ENCODE measurements at regions not wholly inside any gene's neighbourhood (a gene's known extent, or its start where the extent isn't known, plus 50 kb on each side); places are given as distances from the start of the nearest gene placed in this dataset.
"Not testable (repeated sequence)": the region's sequence is repeated elsewhere in the genome, so short reads cannot be mapped to it uniquely, and the experiment has no call there.

- Histone ChIP-seq H3K4me1 (no peaks in the 10 kb centered on the region), H3K9me3 (no peaks in the 10 kb centered on the region), H3K27me3 (no peaks in the 10 kb centered on the region), H3K27ac (no peak overlapping the region), H3K4me3 (no peak overlapping the region), H3K36me3 (no peaks in the 10 kb centered on the region)
- intact Hi-C loops (cut with DNase I; ENCODE audit: low total_unique reads) (no loop called here), in situ Hi-C loops (cut with MboI; ENCODE audit: low pct_ligation_motif_present in 1 of 4, low pct_unique_long_range_greater_than_20kb in 1 of 4, low sequenced_read_pairs in 3 of 4) (no loop called here)
- DNase-seq: no peak
- TF ChIP-seq CTCF (IDR thresholded peaks at IDR 0.05): no peak
- WGBS, 2 donors (ENCODE audit: low coverage in 1 of 2): 87 to 90% methylated on average over 12 to 55 of the region's 55 CpGs
Measured at GRCh38 chr4:187504974-187505797, 490.4 kb upstream of the ZFP42 start.

GRCh38 chr4:187505798-187506141 lies 489.8 kb upstream of the ZFP42 start:
- H3K4me1 ChIP-seq; in situ Hi-C loops (cut with MboI; ENCODE audit: low pct_ligation_motif_present in 1 of 4, low pct_unique_long_range_greater_than_20kb in 1 of 4, low sequenced_read_pairs in 3 of 4); H3K36me3 ChIP-seq; DNase-seq; H3K27ac ChIP-seq; H3K27me3 ChIP-seq; H3K9me3 ChIP-seq; H3K4me3 ChIP-seq; intact Hi-C loops (cut with DNase I; ENCODE audit: low total_unique reads): not testable (repeated sequence)
- 95% methylated on average over 23 of the region's 23 CpGs; no CpG with 5 or more reads in 1 of the 2 donors for WGBS, 2 donors (ENCODE audit: low coverage in 1 of 2)

GRCh38 chr4:187516224-187516623 lies 479.3 kb upstream of the ZFP42 start:
- no peak for DNase-seq
- WGBS, 2 donors (ENCODE audit: low coverage in 1 of 2): 97 to 100% methylated on average over 1 of the region's 1 CpG
- Histone ChIP-seq H3K9me3 (no peaks in the 10 kb centered on the region), H3K4me1 (no peaks in the 10 kb centered on the region), H3K27ac (no peak overlapping the region), H3K4me3 (no peak overlapping the region), H3K36me3 (no peaks in the 10 kb centered on the region), H3K27me3 (no peaks in the 10 kb centered on the region)
- intact Hi-C loops (cut with DNase I; ENCODE audit: low total_unique reads): no loop called here
- in situ Hi-C loops (cut with MboI; ENCODE audit: low pct_ligation_motif_present in 1 of 4, low pct_unique_long_range_greater_than_20kb in 1 of 4, low sequenced_read_pairs in 3 of 4): no loop called here
- TF ChIP-seq EP300 (IDR thresholded peaks at IDR 0.05; ENCODE audit: low read depth): no peak

- Histone ChIP-seq H3K4me3 (no peak overlapping the region), H3K9me3 (no peaks in the 10 kb centered on the region), H3K36me3 (no peaks in the 10 kb centered on the region), H3K27ac (no peak overlapping the region), H3K27me3 (no peaks in the 10 kb centered on the region), H3K4me1 (no peaks in the 10 kb centered on the region)
- in situ Hi-C loops (cut with MboI; ENCODE audit: low pct_ligation_motif_present in 1 of 4, low pct_unique_long_range_greater_than_20kb in 1 of 4, low sequenced_read_pairs in 3 of 4) (no loop called here), intact Hi-C loops (cut with DNase I; ENCODE audit: low total_unique reads) (no loop called here)
- DNase-seq: no peak
- WGBS, 2 donors (ENCODE audit: low coverage in 1 of 2): 66 to 77% methylated on average over 4 to 6 of the region's 6 CpGs
- no peak for TF ChIP-seq POLR2AphosphoS5 (IDR thresholded peaks at IDR 0.05)
- TF ChIP-seq EP300 (IDR thresholded peaks at IDR 0.05; ENCODE audit: low read depth): no peak
- TF ChIP-seq POLR2A (IDR thresholded peaks at IDR 0.05): no peak
- no peak for TF ChIP-seq CTCF (IDR thresholded peaks at IDR 0.05)
Measured at GRCh38 chr4:187541666-187542065, 453.9 kb upstream of the ZFP42 start.

- no peaks in the 10 kb centered on the region for H3K9me3 ChIP-seq
- no peaks in the 10 kb centered on the region for H3K36me3 ChIP-seq
- DNase-seq: no peak
- no peaks in the 10 kb centered on the region for H3K27me3 ChIP-seq
- intact Hi-C loops (cut with DNase I; ENCODE audit: low total_unique reads): no loop called here
- H3K4me3 ChIP-seq: no peak overlapping the region
- no peak for TF ChIP-seq POLR2A (IDR thresholded peaks at IDR 0.05)
- no peak for TF ChIP-seq POLR2AphosphoS5 (IDR thresholded peaks at IDR 0.05)
- TF ChIP-seq CTCF (IDR thresholded peaks at IDR 0.05): no peak
- TF ChIP-seq EP300 (IDR thresholded peaks at IDR 0.05; ENCODE audit: low read depth): no peak
- in situ Hi-C loops (cut with MboI; ENCODE audit: low pct_ligation_motif_present in 1 of 4, low pct_unique_long_range_greater_than_20kb in 1 of 4, low sequenced_read_pairs in 3 of 4): no loop called here
- H3K27ac ChIP-seq: no peak overlapping the region
- WGBS, 2 donors (ENCODE audit: low coverage in 1 of 2): 54 to 60% methylated on average over 3 to 4 of the region's 4 CpGs
- no peaks in the 10 kb centered on the region for H3K4me1 ChIP-seq
Measured at GRCh38 chr4:187544461-187545053, 451.0 kb upstream of the ZFP42 start.

Measured in transverse colon (tissue), 4 donors.